GM21786 (cell line): ENCODE measurements at regions not wholly inside any gene's neighbourhood (a gene's known extent, or its start where the extent isn't known, plus 50 kb on each side); places are given as distances from the start of the nearest gene placed in this dataset.
A peak's percentile ranks its signal among the peaks of the same experiment; 100 is the strongest.
"Not testable (repeated sequence)": the region's sequence is repeated elsewhere in the genome, so short reads cannot be mapped to it uniquely, and the experiment has no call there.

ENCODE experiments used
- ATAC-seq: cut with Tn5 transposase; IDR thresholded peaks from one replicate; pipeline ENCODE4 v1.9.1; 2021; ENCODE audit not compliant: unreplicated experiment

GRCh38 chr7:138169441-138169851, 93.2 kb downstream of the AKR1D1 start:
- no peak for ATAC-seq

DNA sequence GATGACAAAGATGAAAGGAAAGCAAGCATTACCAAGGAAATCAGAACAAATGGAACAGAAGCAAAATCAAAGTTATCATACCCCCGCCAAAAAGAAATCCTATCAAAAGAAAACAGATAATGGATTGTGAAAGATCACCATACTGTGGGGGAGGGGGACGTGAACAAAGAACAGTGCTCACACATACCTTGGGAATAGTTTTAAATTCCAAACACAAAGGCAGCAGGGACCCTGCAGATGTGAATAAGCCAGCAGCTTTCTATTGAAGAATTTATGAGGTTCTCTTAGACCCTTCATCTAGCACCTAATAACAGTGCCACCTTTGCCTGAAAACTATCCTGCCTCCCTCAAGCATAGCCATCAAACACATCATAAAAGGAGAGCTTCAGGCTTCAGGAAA, 94.0 kb downstream of the AKR1D1 start:
- ATAC-seq: no peak

DNA sequence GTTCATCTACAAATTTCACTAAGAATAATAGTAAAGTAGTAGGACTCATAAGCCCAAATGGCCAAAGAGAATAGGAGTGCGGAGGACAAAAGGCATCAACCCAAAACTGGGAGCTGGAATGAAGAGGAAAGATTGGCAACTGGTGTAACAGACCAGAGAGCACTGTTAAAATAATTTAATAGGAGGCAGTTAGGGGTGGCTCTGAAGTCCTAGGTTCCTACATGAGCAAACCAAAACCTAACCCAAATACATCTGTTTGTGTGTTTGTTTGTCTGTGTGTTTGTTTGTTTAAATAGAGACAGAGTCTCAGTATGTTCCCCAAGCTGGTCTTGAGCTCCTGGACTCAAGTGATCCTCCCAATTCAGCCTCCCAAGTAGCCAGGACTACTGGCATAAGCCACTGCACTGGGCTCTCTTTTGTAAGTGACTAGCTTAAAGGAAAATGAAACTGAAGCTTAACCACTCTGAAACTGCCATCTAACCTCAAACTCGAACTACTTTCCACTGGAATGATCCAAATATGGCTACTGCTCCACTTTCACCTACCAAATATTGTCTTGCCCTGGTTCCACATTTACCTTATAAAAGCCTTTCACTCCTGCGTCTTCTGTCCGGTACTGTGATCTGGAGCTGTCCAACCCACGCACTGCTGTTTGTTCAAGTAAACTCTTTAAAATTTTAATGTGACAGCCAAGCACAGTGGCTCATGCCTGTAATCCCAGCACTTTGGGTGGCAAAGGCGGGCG, 94.9 kb downstream of the AKR1D1 start:
- peak; percentile 95 for ATAC-seq

DNA sequence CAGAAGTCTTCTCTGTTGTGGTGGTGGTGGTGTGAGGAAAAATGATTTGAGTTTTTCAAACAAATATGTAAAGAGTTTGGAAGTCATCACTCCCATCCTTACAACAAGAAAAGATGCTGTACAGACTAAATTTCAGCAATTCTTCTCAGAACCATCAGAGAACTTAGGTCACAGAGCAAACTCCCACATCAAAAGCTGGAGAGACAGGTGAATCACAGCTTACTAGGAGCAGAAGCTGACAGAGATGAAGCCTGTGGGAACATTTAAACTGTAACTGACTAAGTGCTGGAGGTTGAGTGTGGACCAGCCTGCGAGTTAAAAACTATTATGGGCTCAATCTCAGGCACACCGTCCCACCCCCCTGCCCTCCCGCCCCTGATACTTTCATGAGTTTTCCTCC, 97.3 kb downstream of the AKR1D1 start:
- ATAC-seq: no peak

DNA sequence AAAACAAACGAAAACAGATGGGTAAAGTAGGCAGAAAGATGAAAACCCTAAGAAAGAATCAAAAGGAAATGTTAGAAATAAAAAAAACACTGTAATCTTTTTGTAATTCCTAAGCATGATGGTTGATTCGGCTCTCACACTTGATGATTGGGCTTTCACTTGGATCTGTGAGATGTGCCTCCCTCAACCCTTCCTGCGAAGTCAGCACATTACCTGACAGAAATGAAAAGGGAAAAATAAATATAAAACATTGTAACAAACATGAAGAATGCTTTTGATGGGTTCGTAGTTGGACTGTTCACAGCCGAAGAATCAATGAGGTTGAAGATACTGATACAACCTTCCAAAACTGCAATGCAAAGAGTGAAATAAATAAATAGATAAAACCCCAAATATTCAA, 99.8 kb downstream of the AKR1D1 start:
- ATAC-seq: no peak

- no peak for ATAC-seq
Measured at GRCh38 chr7:138184191-138184590, 107.9 kb downstream of the AKR1D1 start.

DNA sequence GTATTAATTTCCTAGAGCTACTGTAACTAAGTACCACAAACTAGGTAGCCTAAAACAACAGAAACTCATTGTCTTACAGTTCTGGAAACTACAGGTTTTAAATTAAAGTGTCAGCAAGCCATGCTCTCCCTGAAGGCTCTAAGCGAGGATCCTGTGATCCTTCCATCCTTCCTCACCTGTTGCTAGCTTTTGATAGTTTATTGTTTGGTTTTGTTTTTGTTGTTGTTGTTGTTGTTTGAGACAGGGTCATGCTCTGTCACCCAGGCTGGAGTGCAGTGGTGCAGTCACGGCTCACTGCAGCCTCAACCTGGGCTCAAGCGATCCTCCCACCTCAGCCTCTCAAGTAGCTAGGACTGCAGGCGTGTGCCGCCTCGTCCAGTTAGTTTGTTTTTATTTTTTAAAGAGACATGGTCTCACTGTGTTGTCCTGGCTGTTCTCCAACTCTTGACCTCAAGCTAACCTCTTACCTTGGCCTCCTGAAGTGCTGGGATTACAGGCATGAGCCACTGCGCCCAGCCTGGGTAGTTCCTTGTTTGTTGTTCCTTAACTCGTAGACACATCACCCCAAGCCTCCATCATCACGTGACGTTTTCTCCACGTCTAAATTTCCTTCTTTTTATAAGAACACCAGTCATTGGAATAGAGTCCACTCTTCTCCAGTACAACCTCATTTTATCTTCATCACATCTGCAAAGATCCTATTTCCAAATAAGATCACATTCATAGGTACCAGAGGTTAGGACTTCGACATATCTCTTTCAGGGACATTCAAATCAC, 109.1 kb downstream of the AKR1D1 start:
- ATAC-seq: no peak

- ATAC-seq: no peak
Measured at GRCh38 chr7:138186951-138187351, 110.7 kb downstream of the AKR1D1 start.

GRCh38 chr7:138188290-138188858, 112.1 kb downstream of the AKR1D1 start:
- ATAC-seq: no peak

DNA sequence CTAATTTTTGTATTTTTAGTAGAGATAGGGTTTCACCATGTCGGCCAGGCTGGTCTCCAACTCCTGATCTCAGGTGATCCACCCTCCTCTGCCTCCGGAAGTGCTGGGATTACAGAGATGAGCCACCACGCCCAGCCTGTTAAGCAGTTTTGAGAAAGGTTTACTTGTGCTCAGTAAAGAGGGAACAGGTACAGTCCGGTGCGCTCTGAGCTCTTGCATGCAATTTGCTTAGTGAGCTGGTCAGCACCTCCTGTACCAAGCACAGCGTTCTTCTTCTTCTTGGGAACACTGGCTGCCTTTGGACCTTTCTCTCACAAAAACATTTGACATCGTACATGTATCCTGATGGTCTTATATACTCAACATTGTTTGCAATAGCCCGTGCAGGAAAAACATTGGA, 118.3 kb downstream of the AKR1D1 start:
- ATAC-seq: no peak

DNA sequence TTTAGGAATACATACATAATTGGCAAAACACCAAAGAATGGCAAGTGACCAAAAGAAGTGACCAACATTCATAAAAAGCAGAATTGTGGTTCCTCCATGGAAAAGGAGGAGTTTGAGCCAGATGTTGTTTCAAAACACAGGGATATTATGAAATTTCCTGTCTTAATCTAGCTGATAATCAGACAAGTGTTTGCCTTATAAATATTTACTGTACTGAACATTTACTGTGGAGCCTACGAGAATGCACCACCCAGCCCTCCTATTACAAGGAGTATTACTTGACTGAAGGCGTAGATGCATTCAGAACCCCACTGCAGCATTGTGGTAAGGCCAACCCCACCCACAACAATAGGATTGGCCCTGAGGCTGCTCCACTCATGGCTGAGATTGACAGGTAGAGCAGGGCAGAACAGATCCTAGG, 118.9 kb downstream of the AKR1D1 start:
- no peak for ATAC-seq

DNA sequence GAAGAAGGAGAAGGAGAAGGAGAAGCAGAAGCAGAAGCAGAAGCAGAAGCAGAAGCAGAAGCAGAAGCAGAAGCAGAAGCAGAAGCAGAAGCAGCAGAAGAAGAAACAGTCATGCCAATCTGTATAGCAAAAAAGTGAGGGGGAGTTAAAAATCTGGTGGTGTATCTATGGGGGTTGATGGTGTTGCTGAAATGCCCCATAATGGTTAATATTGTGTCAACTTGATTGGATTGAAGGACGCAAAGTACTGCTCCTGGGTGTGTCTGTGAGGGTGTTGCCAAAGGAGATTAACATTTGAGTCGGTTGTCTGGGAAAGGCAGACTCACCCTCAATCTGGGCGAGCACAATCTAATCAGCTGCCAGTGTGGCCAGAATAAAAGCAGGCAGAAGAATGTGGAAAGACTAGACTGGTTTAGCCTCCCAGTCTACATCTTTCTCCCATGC, 120.3 kb downstream of the AKR1D1 start:
- ATAC-seq: not testable (repeated sequence)

GRCh38 chr7:138196971-138197896, 121.0 kb downstream of the AKR1D1 start:
- ATAC-seq: no peak

DNA sequence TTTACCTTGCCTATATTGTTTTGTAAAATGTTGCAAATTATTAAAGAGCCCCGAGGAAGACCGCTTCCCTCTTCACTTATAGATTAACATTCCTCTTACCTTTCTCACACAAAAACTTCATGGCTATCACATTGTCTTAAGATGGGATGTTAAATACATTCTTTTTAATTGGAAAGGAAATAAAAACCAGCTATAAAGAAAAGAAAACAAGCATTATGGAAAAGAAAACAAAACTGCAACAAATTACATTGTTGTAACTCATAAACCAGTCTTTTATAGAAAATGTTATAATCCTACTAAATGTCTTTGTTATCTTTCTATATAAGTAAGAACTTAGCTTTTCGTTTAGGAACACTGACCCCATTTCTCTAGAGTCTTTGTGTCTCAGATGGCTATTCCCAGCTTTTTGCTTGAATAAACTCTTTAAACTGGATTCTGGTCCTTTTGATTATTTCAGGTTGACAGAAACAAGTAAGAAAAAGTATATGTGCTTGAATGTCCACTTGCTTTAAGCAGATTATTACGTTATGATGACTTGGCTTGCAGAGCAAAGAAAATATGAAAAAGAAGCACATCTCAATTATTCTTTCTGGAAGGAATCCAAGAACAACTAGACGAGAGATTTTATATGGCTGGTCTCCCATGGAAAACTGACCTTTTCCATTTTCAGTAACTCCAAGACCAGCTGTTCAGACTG, 128.2 kb downstream of the AKR1D1 start:
- ATAC-seq: no peak

DNA sequence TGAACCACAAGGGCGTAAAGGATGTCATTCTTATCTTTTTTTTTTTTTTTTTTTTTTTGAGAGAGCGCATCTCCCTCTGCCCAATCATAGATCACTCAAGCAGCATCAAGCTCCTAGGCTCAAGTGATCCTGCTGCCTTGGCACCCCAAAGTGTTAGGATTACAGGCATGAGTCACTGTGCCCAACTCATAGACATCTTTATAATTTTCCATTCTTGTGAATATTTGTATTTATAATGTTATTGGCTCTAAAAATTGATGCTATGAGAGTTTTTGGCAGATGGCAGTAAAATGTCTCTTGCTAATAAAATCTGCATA, 128.7 kb downstream of the AKR1D1 start:
- no peak for ATAC-seq

- ATAC-seq: no peak
Measured at GRCh38 chr7:138205614-138206150, 129.4 kb downstream of the AKR1D1 start.

GRCh38 chr7:138207555-138207971, 131.3 kb downstream of the AKR1D1 start:
- no peak for ATAC-seq

DNA sequence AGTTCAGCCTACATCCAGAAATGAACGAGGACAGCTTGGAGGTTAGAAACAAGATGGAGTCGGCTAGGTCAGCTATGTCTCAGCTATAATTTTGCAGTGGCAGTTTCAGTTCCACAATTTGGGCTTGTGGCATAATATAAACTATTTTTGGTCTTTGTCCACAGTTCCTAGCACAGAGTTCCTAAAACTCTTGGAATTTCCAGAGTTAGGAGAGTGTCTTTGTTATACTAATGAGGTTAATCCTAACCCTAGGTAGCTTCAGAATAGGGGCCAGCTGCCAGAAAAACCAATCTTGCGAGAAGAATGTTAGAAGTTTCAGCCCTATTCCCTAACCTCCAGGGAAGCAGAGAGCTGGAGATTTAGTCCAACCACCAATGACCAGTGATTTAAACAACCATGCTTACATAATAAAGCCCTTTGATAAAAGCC, 131.9 kb downstream of the AKR1D1 start:
- ATAC-seq: no peak

GRCh38 chr7:138208864-138209263, 132.6 kb downstream of the AKR1D1 start:
- no peak for ATAC-seq

DNA sequence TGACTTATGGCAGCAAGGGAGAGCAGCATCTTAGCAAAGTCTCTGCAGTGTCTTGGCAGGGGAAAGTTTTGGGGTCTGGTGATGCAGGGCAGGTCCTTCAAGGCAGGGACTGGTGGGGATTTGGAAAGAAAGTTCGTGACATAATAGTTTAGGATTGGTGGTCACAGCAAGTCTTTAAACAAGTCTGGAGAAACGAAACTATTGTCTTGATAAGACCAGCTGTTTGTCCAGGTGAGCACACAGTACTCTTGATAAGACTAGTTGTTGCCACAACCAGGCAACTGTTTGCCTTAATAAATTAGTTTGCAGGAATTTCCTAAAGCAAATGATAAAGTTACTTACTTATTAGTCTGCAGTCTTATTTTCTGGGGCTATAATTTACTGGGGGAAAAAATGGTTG, 136.1 kb downstream of the AKR1D1 start:
- no peak for ATAC-seq
